ENCODE measurements at regions not wholly inside any gene's neighbourhood (a gene's known extent, or its start where the extent isn't known, plus 50 kb on each side); places are given as distances from the start of the nearest gene placed in this dataset.

- TF ChIP-seq, protein P1, sequence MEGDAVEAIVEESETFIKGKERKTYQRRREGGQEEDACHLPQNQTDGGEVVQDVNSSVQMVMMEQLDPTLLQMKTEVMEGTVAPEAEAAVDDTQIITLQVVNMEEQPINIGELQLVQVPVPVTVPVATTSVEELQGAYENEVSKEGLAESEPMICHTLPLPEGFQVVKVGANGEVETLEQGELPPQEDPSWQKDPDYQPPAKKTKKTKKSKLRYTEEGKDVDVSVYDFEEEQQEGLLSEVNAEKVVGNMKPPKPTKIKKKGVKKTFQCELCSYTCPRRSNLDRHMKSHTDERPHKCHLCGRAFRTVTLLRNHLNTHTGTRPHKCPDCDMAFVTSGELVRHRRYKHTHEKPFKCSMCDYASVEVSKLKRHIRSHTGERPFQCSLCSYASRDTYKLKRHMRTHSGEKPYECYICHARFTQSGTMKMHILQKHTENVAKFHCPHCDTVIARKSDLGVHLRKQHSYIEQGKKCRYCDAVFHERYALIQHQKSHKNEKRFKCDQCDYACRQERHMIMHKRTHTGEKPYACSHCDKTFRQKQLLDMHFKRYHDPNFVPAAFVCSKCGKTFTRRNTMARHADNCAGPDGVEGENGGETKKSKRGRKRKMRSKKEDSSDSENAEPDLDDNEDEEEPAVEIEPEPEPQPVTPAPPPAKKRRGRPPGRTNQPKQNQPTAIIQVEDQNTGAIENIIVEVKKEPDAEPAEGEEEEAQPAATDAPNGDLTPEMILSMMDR (IDR thresholded peaks at IDR 0.05; ENCODE audit: insufficient read depth, low read depth, low read length): no peak
- no peak for TF ChIP-seq EZH2 (IDR thresholded peaks at IDR 0.05; ENCODE audit: insufficient read depth, low read length)
These were observed 124.0 kb downstream of the MAIP1 start for GRCh38 chr2:200079356-200079755.

Data from astrocyte (in vitro differentiated cells and primary cell).